ENCODE measurements at regions not wholly inside any gene's neighbourhood (a gene's known extent, or its start where the extent isn't known, plus 50 kb on each side); places are given as distances from the start of the nearest gene placed in this dataset.

- DNase-seq (ENCODE audit: low spot score) = no peak
- H3K27ac ChIP-seq = no peak overlapping the region
- no peak overlapping the region for H3K4me3 ChIP-seq
- TF ChIP-seq, protein P1, sequence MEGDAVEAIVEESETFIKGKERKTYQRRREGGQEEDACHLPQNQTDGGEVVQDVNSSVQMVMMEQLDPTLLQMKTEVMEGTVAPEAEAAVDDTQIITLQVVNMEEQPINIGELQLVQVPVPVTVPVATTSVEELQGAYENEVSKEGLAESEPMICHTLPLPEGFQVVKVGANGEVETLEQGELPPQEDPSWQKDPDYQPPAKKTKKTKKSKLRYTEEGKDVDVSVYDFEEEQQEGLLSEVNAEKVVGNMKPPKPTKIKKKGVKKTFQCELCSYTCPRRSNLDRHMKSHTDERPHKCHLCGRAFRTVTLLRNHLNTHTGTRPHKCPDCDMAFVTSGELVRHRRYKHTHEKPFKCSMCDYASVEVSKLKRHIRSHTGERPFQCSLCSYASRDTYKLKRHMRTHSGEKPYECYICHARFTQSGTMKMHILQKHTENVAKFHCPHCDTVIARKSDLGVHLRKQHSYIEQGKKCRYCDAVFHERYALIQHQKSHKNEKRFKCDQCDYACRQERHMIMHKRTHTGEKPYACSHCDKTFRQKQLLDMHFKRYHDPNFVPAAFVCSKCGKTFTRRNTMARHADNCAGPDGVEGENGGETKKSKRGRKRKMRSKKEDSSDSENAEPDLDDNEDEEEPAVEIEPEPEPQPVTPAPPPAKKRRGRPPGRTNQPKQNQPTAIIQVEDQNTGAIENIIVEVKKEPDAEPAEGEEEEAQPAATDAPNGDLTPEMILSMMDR (IDR thresholded peaks at IDR 0.05) = no peak
Observed at GRCh38 chr1:105632342-105633196, 1423.9 kb upstream of the PRMT6 start.

- TF ChIP-seq, protein P1 (IDR thresholded peaks at IDR 0.05) = no peak
- H3K4me3 ChIP-seq = no peak overlapping the region
- DNase-seq (ENCODE audit: low spot score) = no peak
- no peak overlapping the region for H3K27ac ChIP-seq
Observed at GRCh38 chr1:105636052-105636451, 1420.4 kb upstream of the PRMT6 start.

DNA sequence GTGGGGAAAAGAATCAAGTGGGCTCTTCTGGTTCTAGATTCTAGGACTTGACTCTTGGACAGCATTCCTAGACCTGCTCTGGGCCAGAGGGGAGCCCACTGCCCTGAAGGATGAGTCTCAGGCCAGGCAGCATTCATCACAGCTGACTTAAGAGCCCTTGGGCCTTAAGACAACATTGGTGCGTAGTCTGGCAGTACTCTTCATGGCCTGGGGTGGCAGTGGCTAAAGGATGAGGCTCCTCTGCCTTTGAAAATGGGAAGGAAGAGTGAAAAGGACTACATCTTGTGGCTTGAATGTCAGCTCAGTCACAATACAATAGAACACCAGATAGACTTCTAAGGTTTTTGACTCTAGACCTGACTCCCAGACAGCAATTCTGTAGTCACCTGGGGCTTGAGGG is 1415.1 kb upstream of the PRMT6 start:
- Histone ChIP-seq H3K27ac (no peak overlapping the region), H3K4me3 (no peak overlapping the region)
- TF ChIP-seq, protein P1 (IDR thresholded peaks at IDR 0.05) = no peak
- no peak for DNase-seq (ENCODE audit: low spot score)

- Histone ChIP-seq H3K27ac (no peak overlapping the region), H3K4me3 (no peak overlapping the region)
- TF ChIP-seq, protein P1 (IDR thresholded peaks at IDR 0.05) = no peak
- DNase-seq (ENCODE audit: low spot score) = no peak
Observed at GRCh38 chr1:105652109-105652508, 1404.4 kb upstream of the PRMT6 start.

GRCh38 chr1:105655032-105655431 is 1401.4 kb upstream of the PRMT6 start:
- DNase-seq (ENCODE audit: low spot score) = no peak
- TF ChIP-seq, protein P1 (IDR thresholded peaks at IDR 0.05) = no peak
- Histone ChIP-seq H3K27ac (no peak overlapping the region), H3K4me3 (no peak overlapping the region)

DNA sequence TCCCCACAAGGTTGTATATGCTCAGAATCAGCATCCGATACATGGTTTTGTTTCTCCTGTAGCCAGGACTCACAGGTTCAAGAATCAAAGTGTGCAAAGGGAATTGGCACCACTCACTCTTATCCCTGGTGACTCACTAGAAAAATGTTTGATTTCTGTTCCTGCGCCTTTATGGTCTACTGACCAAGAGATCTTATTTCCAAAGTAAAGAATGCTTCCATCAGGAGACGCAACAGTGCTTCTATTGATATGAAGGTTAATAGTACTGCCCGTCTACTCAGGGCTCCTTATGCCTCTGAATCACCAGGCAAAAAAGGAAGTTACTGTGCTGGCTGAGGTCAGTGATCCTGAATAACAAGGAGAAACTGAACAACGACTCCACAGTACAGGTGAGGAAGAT is 1392.0 kb upstream of the PRMT6 start:
- Histone ChIP-seq H3K27ac (no peak overlapping the region), H3K4me3 (no peak overlapping the region)
- no peak for DNase-seq (ENCODE audit: low spot score)
- TF ChIP-seq, protein P1 (IDR thresholded peaks at IDR 0.05) = no peak

DNA sequence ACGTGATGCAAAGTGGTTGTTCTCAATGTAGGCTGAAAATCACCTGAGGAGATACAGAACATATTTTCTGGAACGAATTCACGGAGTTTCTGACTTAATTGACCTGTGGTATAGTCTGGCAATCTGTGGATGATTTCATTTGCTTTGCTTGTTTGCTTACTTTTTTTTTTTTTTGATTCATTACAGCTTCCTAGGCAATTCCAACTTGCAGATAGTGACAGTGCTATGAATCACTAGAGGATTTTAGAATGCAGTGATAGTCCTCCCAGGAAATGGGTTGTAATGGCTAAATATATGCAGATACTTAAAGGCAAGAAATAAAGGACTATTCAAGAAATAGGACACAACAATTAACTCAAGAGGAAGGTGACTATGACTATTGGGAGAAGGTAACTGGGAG is 1378.1 kb upstream of the PRMT6 start:
- TF ChIP-seq, protein P1 (IDR thresholded peaks at IDR 0.05) = no peak
- no peak overlapping the region for H3K4me3 ChIP-seq
- H3K27ac ChIP-seq = no peak overlapping the region
- no peak for DNase-seq (ENCODE audit: low spot score)

Data from coronary artery (tissue), 2 donors.